Esophagus muscularis mucosa (tissue), 4 donors: ENCODE measurements at regions not wholly inside any gene's neighbourhood (a gene's known extent, or its start where the extent isn't known, plus 50 kb on each side); places are given as distances from the start of the nearest gene placed in this dataset.

ENCODE experiments used
- DNase-seq: peaks from one replicate; pipeline ENCODE4 v3.0.0-alpha.2; 2017; ENCODE audit errors: extremely low spot score
- H3K27ac ChIP-seq, 4 donors: fragments of 200-600 bp; sonication (generic); replicated peaks in 1 of 4; 1 replicate in 3 of 4; 2 replicates in 1 of 4; pipeline ENCODE4 v1.5.1; 2016 to 2019; ENCODE audit warnings: mild to moderate bottlenecking in 1 of 4
- H3K27me3 ChIP-seq, 4 donors: fragments of 200-600 bp; sonication (generic); one replicate each; pipeline versions ENCODE4 v1.5.1 to v1.6.0; 2016 to 2019
- H3K36me3 ChIP-seq, 4 donors: fragments of 200-600 bp; sonication (generic); one replicate each; pipeline ENCODE4 v1.5.1; 2016 to 2019
- H3K4me1 ChIP-seq, 4 donors: fragments of 200-600 bp; sonication (generic); one replicate each; pipeline ENCODE4 v1.5.1; 2016 to 2019
- H3K4me3 ChIP-seq, 4 donors: fragments of 200-600 bp; sonication (generic); 1 replicate in 2 of 4; 2 replicates in 2 of 4; pipeline ENCODE4 v1.5.1; 2016 to 2019; ENCODE audit warnings: mild to moderate bottlenecking in 4 of 4, moderate library complexity in 1 of 4
- H3K9me3 ChIP-seq, 4 donors: fragments of 200-600 bp; sonication (generic); 1 replicate in 3 of 4; 2 replicates in 1 of 4; pipeline ENCODE4 v1.5.1; 2016 to 2019
- CTCF ChIP-seq, 3 experiments: fragments of 200-600 bp in 2 of 3; fragments of 450-650 bp in 1 of 3; sonication (generic) in 2 of 3; IDR thresholded peaks; one replicate each; pipeline ENCODE4 v1.5.1; 2017 to 2019; ENCODE audit warnings: antibody characterized with exemption in 3 of 3, mild to moderate bottlenecking in 2 of 3, moderate library complexity in 1 of 3
- EP300 ChIP-seq: sonication (generic); formaldehyde crosslinking; IDR thresholded peaks from one replicate; pipeline ENCODE4 v1.6.1; 2017; ENCODE audit warnings: antibody characterized with exemption
- POLR2A ChIP-seq: fragments of 450-650 bp; IDR thresholded peaks from one replicate; pipeline ENCODE4 v1.6.1; 2017; ENCODE audit warnings: antibody characterized with exemption, moderate library complexity, mild to moderate bottlenecking, low read depth
- POLR2AphosphoS5 ChIP-seq, 2 donors: sonication (generic); formaldehyde crosslinking; IDR thresholded peaks; one replicate each; pipeline ENCODE4 v1.6.1; 2017; ENCODE audit warnings: antibody characterized with exemption in 2 of 2
- WGBS: methylation state at CpG from one replicate; pipeline ENCODE4 v1.1.5; 2018; 5-methylcytosine and 5-hydroxymethylcytosine counted together
- intact Hi-C: fragments of 100-400 bp; cut with DNase I; formaldehyde crosslinking; loops from one replicate; pipeline ENCODE4 v1.15.1; 2023

- Histone ChIP-seq H3K9me3 (no peaks in the 10 kb centered on the region), H3K4me1 (peaks cover 16 to 43% (median 37%) of the 10 kb centered on the region in 4 donors), H3K27ac (peak overlapping the region in 1 of 4 donors; percentile 77), H3K27me3 (no peaks in the 10 kb centered on the region), H3K4me3 (no peak overlapping the region), H3K36me3 (no peaks in the 10 kb centered on the region)
- intact Hi-C loops: no loop called here
- TF ChIP-seq EP300 (no peak), POLR2A (no peak), POLR2AphosphoS5 (IDR thresholded peaks at IDR 0.05) (no peak), CTCF (IDR thresholded peaks at IDR 0.05) (no peak)
- DNase-seq: no peak
- 87% methylated on average over 4 of the region's 4 CpGs for WGBS
These were observed 95.5 kb downstream of the NCR2 start for GRCh38 chr6:41430875-41431274.

GRCh38 chr6:41432280-41432679 is 96.9 kb downstream of the NCR2 start:
- WGBS: 65% methylated on average over 3 of the region's 3 CpGs
- H3K9me3 ChIP-seq: no peaks in the 10 kb centered on the region
- no peaks in the 10 kb centered on the region for H3K36me3 ChIP-seq
- TF ChIP-seq POLR2A (no peak), POLR2AphosphoS5 (IDR thresholded peaks at IDR 0.05) (no peak), CTCF (IDR thresholded peaks at IDR 0.05) (no peak), EP300 (no peak)
- intact Hi-C loops: no loop called here
- H3K27ac ChIP-seq: no peak overlapping the region
- no peak overlapping the region for H3K4me3 ChIP-seq
- H3K27me3 ChIP-seq: no peaks in the 10 kb centered on the region
- DNase-seq: no peak
- H3K4me1 ChIP-seq: peaks cover 11 to 32% (median 26%) of the 10 kb centered on the region in 4 donors

GRCh38 chr6:41434803-41435481 is 99.5 kb downstream of the NCR2 start:
- Histone ChIP-seq H3K27ac (no peak overlapping the region), H3K4me3 (no peak overlapping the region), H3K9me3 (no peaks in the 10 kb centered on the region), H3K27me3 (no peaks in the 10 kb centered on the region), H3K4me1 (peaks cover 0 to 7% (median under 1%) of the 10 kb centered on the region in 4 donors), H3K36me3 (no peaks in the 10 kb centered on the region)
- intact Hi-C loops: no loop called here
- TF ChIP-seq POLR2AphosphoS5 (IDR thresholded peaks at IDR 0.05) (no peak), CTCF (IDR thresholded peaks at IDR 0.05) (no peak), EP300 (no peak), POLR2A (no peak)
- no peak for DNase-seq
- 71% methylated on average over 9 of the region's 9 CpGs for WGBS

GRCh38 chr6:41437604-41438003 is 102.2 kb downstream of the NCR2 start:
- intact Hi-C loops: no loop called here
- no peaks in the 10 kb centered on the region for H3K9me3 ChIP-seq
- TF ChIP-seq POLR2A: no peak
- H3K4me3 ChIP-seq: no peak overlapping the region
- H3K27ac ChIP-seq: no peak overlapping the region
- H3K36me3 ChIP-seq: no peaks in the 10 kb centered on the region
- 76% methylated on average over 4 of the region's 4 CpGs for WGBS
- DNase-seq: no peak
- H3K27me3 ChIP-seq: peaks cover 0 to 5% (median 0%) of the 10 kb centered on the region in 4 donors
- H3K4me1 ChIP-seq: peaks cover 0 to 7% (median 2%) of the 10 kb centered on the region in 4 donors

- DNase-seq: no peak
- TF ChIP-seq POLR2A (no peak), CTCF (IDR thresholded peaks at IDR 0.05) (no peak), EP300 (no peak)
- no peak overlapping the region for H3K4me3 ChIP-seq
These were observed 103.3 kb downstream of the NCR2 start for GRCh38 chr6:41438746-41439145.

More at GRCh38 chr6:41438746-41439145, 103.3 kb downstream of the NCR2 start:
- intact Hi-C loops: no loop called here
- Histone ChIP-seq H3K36me3 (no peaks in the 10 kb centered on the region), H3K27ac (no peak overlapping the region), H3K9me3 (no peaks in the 10 kb centered on the region), H3K4me1 (peaks cover 11 to 19% (median 13%) of the 10 kb centered on the region in 4 donors), H3K27me3 (peaks cover 0 to 5% (median 0%) of the 10 kb centered on the region in 4 donors)
- 100% methylated on average over 1 of the region's 1 CpG for WGBS
